ENCODE measurements at regions not wholly inside any gene's neighbourhood (a gene's known extent, or its start where the extent isn't known, plus 50 kb on each side); places are given as distances from the start of the nearest gene placed in this dataset.
A peak's percentile ranks its signal among the peaks of the same experiment; 100 is the strongest.

- Mint-ChIP-seq H3K27me3 (peaks cover 6% of the 10 kb centered on the region), H3K4me3 (no peak overlapping the region), H3K4me1 (peaks cover 70% of the 10 kb centered on the region), H3K36me3 (no peaks in the 10 kb centered on the region), H3K27ac (no peak overlapping the region), H3K9me3 (no peaks in the 10 kb centered on the region)
- no peak for ATAC-seq
Measured at GRCh38 chr12:4116251-4117111, 157.1 kb upstream of the CCND2 start.

- Mint-ChIP-seq H3K36me3 (no peaks in the 10 kb centered on the region), H3K27ac (peak overlapping the region; percentile 57), H3K4me3 (peak overlapping the region; percentile 4), H3K4me1 (peaks cover 70% of the 10 kb centered on the region), H3K27me3 (peaks cover 14% of the 10 kb centered on the region), H3K9me3 (no peaks in the 10 kb centered on the region)
- ATAC-seq, result no peak
Measured at GRCh38 chr12:4115570-4115969, 158.0 kb upstream of the CCND2 start.

DNA sequence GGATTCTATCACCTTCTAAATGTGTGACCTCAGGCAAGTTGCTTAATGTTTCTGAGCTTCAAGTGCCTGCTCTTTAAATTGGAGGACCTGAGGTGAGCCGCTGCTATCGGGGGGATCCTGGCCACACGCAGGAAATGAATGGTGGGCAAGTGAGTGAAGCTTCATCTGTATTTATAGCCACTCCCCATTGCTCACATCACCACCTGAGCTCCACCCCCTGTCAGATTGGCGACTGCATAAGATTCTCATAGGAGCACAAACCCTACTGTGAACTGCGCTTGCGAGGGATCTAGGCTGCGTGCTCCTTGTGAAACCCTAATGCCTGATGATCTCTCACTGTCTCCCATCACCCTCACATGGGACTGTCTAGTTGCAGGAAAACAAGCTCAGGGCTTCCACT is 158.6 kb upstream of the CCND2 start:
- Mint-ChIP-seq H3K36me3 (no peaks in the 10 kb centered on the region), H3K27me3 (peaks cover 20% of the 10 kb centered on the region), H3K4me3 (no peak overlapping the region), H3K27ac (no peak overlapping the region), H3K9me3 (no peaks in the 10 kb centered on the region), H3K4me1 (peaks cover 64% of the 10 kb centered on the region)
- ATAC-seq, result no peak

GRCh38 chr12:4112734-4113325 is 160.7 kb upstream of the CCND2 start:
- Mint-ChIP-seq H3K27ac (no peak overlapping the region), H3K4me3 (no peak overlapping the region), H3K9me3 (no peaks in the 10 kb centered on the region), H3K27me3 (peaks cover 20% of the 10 kb centered on the region), H3K36me3 (no peaks in the 10 kb centered on the region), H3K4me1 (peaks cover 51% of the 10 kb centered on the region)
- no peak for ATAC-seq

GRCh38 chr12:4112290-4112689 is 161.3 kb upstream of the CCND2 start:
- peaks cover 20% of the 10 kb centered on the region for H3K27me3 Mint-ChIP-seq
- H3K4me3 Mint-ChIP-seq, result no peak overlapping the region
- H3K27ac Mint-ChIP-seq, result no peak overlapping the region
- peak; percentile 45 for ATAC-seq
- H3K9me3 Mint-ChIP-seq, result no peaks in the 10 kb centered on the region
- no peaks in the 10 kb centered on the region for H3K36me3 Mint-ChIP-seq
- H3K4me1 Mint-ChIP-seq, result peaks cover 51% of the 10 kb centered on the region

DNA sequence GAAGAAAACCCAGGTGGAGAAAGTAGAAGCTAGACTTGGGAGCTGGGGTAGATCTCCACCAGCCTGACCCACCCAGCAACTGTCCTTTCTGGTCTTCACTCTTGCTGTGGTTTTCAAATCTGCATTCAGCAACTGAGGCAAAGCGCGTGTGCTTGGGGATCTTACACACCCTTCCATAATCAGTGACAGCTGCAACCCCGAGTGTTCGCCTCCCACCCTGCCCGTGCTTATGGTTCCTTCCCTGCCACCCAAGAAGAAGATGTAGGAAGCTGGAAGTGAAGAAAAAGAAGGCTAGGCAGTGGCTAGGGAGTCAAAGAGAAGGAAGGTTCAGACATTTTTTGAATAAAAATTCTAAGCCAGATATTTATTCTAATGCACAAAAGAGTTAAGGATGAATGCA is 162.6 kb upstream of the CCND2 start:
- Mint-ChIP-seq H3K4me1 (peaks cover 48% of the 10 kb centered on the region), H3K9me3 (no peaks in the 10 kb centered on the region), H3K4me3 (no peak overlapping the region), H3K27me3 (peaks cover 20% of the 10 kb centered on the region), H3K27ac (no peak overlapping the region), H3K36me3 (no peaks in the 10 kb centered on the region)
- no peak for ATAC-seq

- H3K36me3 Mint-ChIP-seq, result no peaks in the 10 kb centered on the region
- H3K27me3 Mint-ChIP-seq, result peaks cover 20% of the 10 kb centered on the region
- H3K4me1 Mint-ChIP-seq, result peaks cover 36% of the 10 kb centered on the region
- no peak for ATAC-seq
- H3K9me3 Mint-ChIP-seq, result no peaks in the 10 kb centered on the region
- no peak overlapping the region for H3K27ac Mint-ChIP-seq
- no peak overlapping the region for H3K4me3 Mint-ChIP-seq
Measured at GRCh38 chr12:4109826-4110225, 163.7 kb upstream of the CCND2 start.

DNA sequence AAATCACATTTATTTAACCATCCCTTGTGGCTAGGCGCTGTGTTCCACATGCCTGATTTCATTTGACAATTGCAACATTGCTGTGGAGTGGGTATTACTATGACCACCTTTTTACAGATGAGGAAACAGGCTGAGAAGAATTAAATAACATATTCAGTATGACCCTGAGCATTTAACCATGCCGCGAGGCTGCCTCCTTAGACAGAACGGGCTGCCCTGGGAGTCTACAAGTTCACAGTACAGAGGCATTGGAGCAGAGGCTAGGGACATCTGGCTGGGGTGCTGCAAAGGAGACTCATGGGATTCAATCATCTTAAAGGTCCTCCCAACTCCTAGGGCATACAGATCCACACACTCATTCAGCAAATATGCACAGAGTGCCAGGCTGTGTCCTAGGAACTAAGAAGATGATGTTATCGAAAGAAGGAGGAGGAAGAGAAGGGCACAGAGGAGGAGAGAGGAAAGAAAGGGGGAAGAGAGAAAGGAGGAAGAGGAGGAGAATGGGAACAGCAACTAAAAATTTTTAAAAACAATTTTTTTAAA is 164.7 kb upstream of the CCND2 start:
- H3K9me3 Mint-ChIP-seq, result no peaks in the 10 kb centered on the region
- ATAC-seq, result no peak
- no peak overlapping the region for H3K4me3 Mint-ChIP-seq
- H3K27me3 Mint-ChIP-seq, result peaks cover 20% of the 10 kb centered on the region
- H3K36me3 Mint-ChIP-seq, result no peaks in the 10 kb centered on the region
- peaks cover 34% of the 10 kb centered on the region for H3K4me1 Mint-ChIP-seq
- H3K27ac Mint-ChIP-seq, result no peak overlapping the region

DNA sequence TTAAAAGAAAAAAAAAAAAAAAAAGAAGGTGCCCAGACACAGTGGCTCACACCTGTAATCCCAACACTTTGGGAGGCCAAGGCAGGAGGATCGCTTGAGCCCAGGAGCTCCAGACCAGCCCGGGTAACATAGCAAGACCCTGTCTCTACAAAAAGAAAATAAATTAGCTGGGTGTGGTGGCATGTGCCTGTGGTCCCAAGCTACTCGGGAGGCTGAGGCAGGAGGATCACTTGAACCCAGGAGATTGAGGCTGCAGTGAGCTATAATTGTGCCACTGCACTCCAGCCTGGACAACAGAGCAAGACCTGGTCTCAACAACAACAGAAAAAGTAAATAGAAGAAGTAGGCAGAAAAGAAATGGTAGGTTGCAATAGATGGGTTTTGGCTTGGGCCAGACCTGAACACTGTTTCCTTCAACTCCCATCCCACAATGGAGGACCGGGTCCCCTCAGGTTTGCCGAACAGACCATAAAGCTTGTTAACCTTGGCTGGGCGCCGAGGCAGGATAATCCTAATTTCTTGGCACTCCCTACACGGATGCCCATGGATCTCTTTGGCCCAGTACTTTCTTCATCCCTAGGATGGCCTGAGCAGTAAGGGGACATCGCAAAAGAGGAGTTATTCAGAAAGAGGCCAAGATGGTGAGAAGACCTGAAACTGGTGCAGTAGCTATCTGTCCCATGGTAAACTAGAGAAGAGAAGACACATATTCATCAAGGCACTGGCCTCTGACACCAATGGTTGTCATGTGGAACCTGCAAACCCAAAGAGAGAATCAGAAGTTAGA is 165.5 kb upstream of the CCND2 start:
- H3K4me3 Mint-ChIP-seq, result no peak overlapping the region
- H3K27ac Mint-ChIP-seq, result peak overlapping the region; percentile 55
- no peaks in the 10 kb centered on the region for H3K36me3 Mint-ChIP-seq
- peaks cover 30% of the 10 kb centered on the region for H3K4me1 Mint-ChIP-seq
- no peak for ATAC-seq
- H3K27me3 Mint-ChIP-seq, result peaks cover 20% of the 10 kb centered on the region
- H3K9me3 Mint-ChIP-seq, result no peaks in the 10 kb centered on the region

DNA sequence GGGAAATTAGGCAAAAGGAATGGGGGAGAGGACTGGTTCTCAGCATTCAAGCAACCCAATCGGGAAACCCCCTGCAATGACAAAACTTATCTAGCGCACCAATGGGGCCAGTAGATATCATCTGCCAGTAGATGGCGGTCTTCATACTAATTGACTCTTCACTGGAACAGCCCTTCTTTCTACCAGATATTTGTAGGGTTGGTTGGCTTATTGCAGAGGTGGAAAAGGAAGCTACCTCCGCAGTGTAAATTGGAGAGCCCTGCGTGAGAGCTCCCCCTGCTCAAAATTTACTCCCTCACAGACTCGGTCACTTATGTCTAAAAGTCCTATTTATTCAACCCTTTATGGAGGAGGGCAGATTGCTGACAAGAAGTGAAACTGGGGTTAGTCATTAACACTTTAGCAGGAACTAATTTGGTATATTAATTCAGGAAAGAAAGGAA is 166.1 kb upstream of the CCND2 start:
- Mint-ChIP-seq H3K27me3 (peaks cover 20% of the 10 kb centered on the region), H3K27ac (peak overlapping the region; percentile 55), H3K4me3 (no peak overlapping the region), H3K36me3 (no peaks in the 10 kb centered on the region), H3K4me1 (peaks cover 23% of the 10 kb centered on the region), H3K9me3 (no peaks in the 10 kb centered on the region)
- ATAC-seq, result peak; percentile 98

- Mint-ChIP-seq H3K27me3 (peaks cover 15% of the 10 kb centered on the region), H3K36me3 (no peaks in the 10 kb centered on the region), H3K4me3 (no peak overlapping the region), H3K9me3 (no peaks in the 10 kb centered on the region), H3K27ac (peak overlapping the region; percentile 35), H3K4me1 (peaks cover 21% of the 10 kb centered on the region)
- no peak for ATAC-seq
Measured at GRCh38 chr12:4106621-4107020, 166.9 kb upstream of the CCND2 start.

GRCh38 chr12:4104722-4105244 is 168.8 kb upstream of the CCND2 start:
- Mint-ChIP-seq H3K4me1 (peaks cover 21% of the 10 kb centered on the region), H3K27ac (no peak overlapping the region), H3K9me3 (no peaks in the 10 kb centered on the region), H3K36me3 (no peaks in the 10 kb centered on the region), H3K27me3 (peaks cover 5% of the 10 kb centered on the region), H3K4me3 (no peak overlapping the region)
- ATAC-seq, result no peak

DNA sequence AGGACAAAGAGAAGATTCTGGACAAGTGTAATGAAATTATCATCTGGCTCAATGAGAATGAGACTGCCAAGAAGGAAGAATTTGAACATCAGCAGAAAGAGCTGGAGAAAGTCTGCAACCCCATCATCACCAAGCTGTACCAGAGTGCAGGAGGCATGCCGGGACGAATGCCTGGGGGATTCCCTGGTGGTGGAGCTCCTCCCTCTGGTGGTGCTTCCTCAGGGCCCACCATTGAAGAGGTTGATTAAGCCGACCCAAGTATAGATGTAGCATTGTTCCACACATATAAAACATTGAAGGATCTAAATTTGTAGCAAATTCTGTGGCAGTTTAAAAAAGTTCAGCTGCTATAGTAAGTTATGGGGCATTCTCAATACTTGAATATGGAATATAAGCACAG is 174.3 kb upstream of the CCND2 start:
- Mint-ChIP-seq H3K9me3 (no peaks in the 10 kb centered on the region), H3K4me1 (no peaks in the 10 kb centered on the region), H3K27ac (no peak overlapping the region), H3K27me3 (peaks cover 19% of the 10 kb centered on the region), H3K36me3 (no peaks in the 10 kb centered on the region), H3K4me3 (no peak overlapping the region)
- no peak for ATAC-seq

- no peak overlapping the region for H3K27ac Mint-ChIP-seq
- peaks cover 27% of the 10 kb centered on the region for H3K27me3 Mint-ChIP-seq
- no peaks in the 10 kb centered on the region for H3K9me3 Mint-ChIP-seq
- H3K4me1 Mint-ChIP-seq, result peaks cover 6% of the 10 kb centered on the region
- H3K4me3 Mint-ChIP-seq, result no peak overlapping the region
- no peak for ATAC-seq
- no peaks in the 10 kb centered on the region for H3K36me3 Mint-ChIP-seq
Measured at GRCh38 chr12:4091016-4091743, 182.4 kb upstream of the CCND2 start.

Measured in stimulated activated memory B cell treated with anti-CD40 and anti-IgM and Interleukin-4, amounts not matched to agents 10 μg/mL and 1 μg/mL and 100 μg/mL, for 72 hours (primary cell).